Peyer's patch (tissue), 4 donors: ENCODE measurements at regions not wholly inside any gene's neighbourhood (a gene's known extent, or its start where the extent isn't known, plus 50 kb on each side); places are given as distances from the start of the nearest gene placed in this dataset.

Source experiments
- DNase-seq, 3 donors: peaks; one replicate each; pipeline ENCODE4 v3.0.0-alpha.2; 2017 to 2019
- H3K27ac ChIP-seq, 4 donors: fragments of 200-600 bp; sonication (generic); one replicate each; pipeline ENCODE4 v1.5.1; 2016 to 2019
- H3K27me3 ChIP-seq, 2 donors: fragments of 200-600 bp; sonication (generic); one replicate each; pipeline ENCODE4 v1.5.1; 2019
- H3K36me3 ChIP-seq, 3 donors: fragments of 200-600 bp; sonication (generic); one replicate each; pipeline ENCODE4 v1.5.1; 2016 to 2019
- H3K4me1 ChIP-seq, 4 donors: fragments of 200-600 bp; sonication (generic); one replicate each; pipeline ENCODE4 v1.5.1; 2016 to 2019
- H3K4me3 ChIP-seq, 4 donors: fragments of 200-600 bp; sonication (generic); 1 replicate in 3 of 4; 2 replicates in 1 of 4; pipeline ENCODE4 v1.5.1; 2016 to 2019; ENCODE audit warnings: mild to moderate bottlenecking in 1 of 4
- H3K9me3 ChIP-seq, 4 donors: fragments of 200-600 bp; sonication (generic); one replicate each; pipeline ENCODE4 v1.5.1; 2016 to 2019; ENCODE audit warnings: mild to moderate bottlenecking in 1 of 4
- POLR2A ChIP-seq, 2 donors: fragments of 450-650 bp; IDR thresholded peaks; one replicate each; pipeline ENCODE4 v1.5.1; 2017; ENCODE audit warnings: antibody characterized with exemption in 2 of 2, mild to moderate bottlenecking in 2 of 2, moderate library complexity in 2 of 2
- TF ChIP-seq, protein P1 (sequence below), 6 experiments: fragments of 450-650 bp in 4 of 6; fragments of 200-600 bp in 2 of 6; sonication (generic) in 1 of 6; IDR thresholded peaks; one replicate each; pipeline ENCODE4 v1.5.1; 2017 to 2019; ENCODE audit warnings: antibody characterized with exemption in 6 of 6, mild to moderate bottlenecking in 3 of 6, moderate library complexity in 1 of 6

DNA sequence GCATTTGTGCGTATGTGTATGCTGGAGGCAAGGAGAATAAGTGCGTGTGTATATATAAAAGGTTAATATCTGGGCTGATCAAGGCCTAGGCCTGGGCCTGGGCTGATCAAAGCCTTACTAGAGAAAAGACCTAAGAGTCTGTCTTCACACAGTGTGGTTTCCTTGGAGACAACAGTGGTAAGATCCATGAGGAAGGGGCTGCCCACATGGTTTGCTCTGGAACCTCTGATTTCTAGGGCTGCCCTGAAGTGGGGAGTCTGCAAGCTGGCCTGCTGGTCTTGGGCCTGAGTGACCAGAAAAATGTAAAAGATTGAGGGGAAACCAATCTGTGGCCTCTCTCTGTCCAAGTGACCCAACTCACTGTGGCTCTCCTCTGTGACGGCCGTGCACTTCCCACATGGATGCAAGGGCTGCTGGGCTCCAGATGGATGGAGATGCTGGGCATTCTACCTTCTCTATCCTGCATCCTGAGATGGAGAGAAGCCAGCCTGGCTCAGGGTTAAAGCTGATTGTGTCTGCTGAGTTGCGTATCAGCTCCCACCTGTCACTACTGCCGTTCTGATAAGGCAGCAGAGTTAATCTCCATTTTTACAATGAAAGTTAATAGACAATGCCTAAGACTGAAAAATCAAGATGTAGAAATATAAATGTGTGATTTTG lies 90.3 kb upstream of the NXT1 start:
- TF ChIP-seq POLR2A (IDR thresholded peaks at IDR 0.05): no peak
- TF ChIP-seq, protein P1, sequence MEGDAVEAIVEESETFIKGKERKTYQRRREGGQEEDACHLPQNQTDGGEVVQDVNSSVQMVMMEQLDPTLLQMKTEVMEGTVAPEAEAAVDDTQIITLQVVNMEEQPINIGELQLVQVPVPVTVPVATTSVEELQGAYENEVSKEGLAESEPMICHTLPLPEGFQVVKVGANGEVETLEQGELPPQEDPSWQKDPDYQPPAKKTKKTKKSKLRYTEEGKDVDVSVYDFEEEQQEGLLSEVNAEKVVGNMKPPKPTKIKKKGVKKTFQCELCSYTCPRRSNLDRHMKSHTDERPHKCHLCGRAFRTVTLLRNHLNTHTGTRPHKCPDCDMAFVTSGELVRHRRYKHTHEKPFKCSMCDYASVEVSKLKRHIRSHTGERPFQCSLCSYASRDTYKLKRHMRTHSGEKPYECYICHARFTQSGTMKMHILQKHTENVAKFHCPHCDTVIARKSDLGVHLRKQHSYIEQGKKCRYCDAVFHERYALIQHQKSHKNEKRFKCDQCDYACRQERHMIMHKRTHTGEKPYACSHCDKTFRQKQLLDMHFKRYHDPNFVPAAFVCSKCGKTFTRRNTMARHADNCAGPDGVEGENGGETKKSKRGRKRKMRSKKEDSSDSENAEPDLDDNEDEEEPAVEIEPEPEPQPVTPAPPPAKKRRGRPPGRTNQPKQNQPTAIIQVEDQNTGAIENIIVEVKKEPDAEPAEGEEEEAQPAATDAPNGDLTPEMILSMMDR (IDR thresholded peaks at IDR 0.05): no peak
- Histone ChIP-seq H3K4me1 (no peaks in the 10 kb centered on the region), H3K27me3 (no peaks in the 10 kb centered on the region), H3K27ac (no peak overlapping the region), H3K36me3 (no peaks in the 10 kb centered on the region), H3K9me3 (no peaks in the 10 kb centered on the region), H3K4me3 (no peak overlapping the region)
- no peak for DNase-seq

DNA sequence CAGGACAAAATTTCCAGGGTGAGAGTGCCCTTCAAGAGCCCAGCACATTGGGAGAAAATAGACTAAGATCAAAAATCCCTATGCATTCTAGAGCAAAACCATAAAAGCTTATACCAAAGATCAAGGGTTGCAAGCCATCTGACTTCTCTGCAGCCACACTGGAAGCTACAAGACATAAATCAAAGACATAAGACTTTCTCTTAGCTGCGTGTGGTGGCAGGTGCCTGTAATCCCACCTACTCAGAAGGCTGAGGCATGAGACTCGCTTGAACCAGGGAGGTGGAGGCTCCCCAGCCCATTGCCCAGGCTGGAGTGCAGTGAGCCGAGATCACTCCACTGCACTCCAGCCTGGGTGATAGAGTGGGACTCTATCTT lies 91.9 kb upstream of the NXT1 start:
- H3K36me3 ChIP-seq: no peaks in the 10 kb centered on the region
- H3K9me3 ChIP-seq: no peaks in the 10 kb centered on the region
- no peak overlapping the region for H3K4me3 ChIP-seq
- no peak for TF ChIP-seq POLR2A (IDR thresholded peaks at IDR 0.05)
- TF ChIP-seq, protein P1 (IDR thresholded peaks at IDR 0.05): no peak
- H3K27ac ChIP-seq: peak overlapping the region in 2 of 4 donors; percentile 31 to 65
- no peaks in the 10 kb centered on the region for H3K4me1 ChIP-seq
- no peaks in the 10 kb centered on the region for H3K27me3 ChIP-seq
- no peak for DNase-seq

DNA sequence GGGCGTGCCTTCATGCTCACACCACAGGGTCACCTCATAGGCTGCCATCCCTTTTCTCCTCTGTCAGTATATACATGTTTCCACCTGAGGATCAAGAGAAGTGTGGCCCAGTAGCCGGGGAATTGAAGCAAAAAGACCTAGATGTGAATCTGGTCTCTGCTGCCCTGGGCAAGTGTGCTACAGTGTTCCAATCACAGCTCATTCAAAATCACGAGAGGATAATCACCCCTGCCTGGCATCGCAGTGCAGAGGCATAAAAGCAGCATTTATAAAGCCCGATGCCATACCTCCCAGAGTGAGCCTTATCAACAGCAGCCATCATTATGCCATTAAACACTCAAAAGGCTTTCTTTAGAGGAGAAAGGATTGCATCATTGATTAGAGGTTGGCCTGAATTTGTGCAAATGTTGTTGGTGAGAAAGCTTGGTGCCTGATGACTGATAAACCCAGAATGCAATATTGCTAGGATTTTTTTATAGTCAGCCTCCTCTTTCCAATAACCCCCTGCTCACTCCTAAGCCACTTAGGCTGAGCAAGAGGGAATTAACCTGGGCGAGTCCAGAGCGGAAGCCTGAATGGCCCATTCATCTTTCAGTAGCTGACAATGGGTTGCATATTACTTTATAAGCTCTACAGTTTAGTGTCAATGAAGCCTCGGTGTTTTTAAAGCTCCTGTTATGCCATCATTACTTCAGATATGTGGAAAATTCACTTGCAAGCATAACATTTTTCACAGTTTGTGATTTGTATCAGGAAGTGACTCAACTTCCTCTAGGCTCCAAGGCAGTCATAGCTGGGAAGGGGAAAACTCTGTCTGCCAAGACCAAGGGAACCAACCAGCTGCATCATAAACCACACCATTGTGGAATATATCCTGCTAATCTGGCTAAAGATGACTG lies 92.5 kb upstream of the NXT1 start:
- no peaks in the 10 kb centered on the region for H3K4me1 ChIP-seq
- DNase-seq: no peak
- peak overlapping the region in 2 of 4 donors; percentile 47 to 65 for H3K27ac ChIP-seq
- TF ChIP-seq, protein P1 (IDR thresholded peaks at IDR 0.05): no peak
- no peak for TF ChIP-seq POLR2A (IDR thresholded peaks at IDR 0.05)
- no peaks in the 10 kb centered on the region for H3K36me3 ChIP-seq
- no peak overlapping the region for H3K4me3 ChIP-seq
- no peaks in the 10 kb centered on the region for H3K9me3 ChIP-seq
- no peaks in the 10 kb centered on the region for H3K27me3 ChIP-seq

DNA sequence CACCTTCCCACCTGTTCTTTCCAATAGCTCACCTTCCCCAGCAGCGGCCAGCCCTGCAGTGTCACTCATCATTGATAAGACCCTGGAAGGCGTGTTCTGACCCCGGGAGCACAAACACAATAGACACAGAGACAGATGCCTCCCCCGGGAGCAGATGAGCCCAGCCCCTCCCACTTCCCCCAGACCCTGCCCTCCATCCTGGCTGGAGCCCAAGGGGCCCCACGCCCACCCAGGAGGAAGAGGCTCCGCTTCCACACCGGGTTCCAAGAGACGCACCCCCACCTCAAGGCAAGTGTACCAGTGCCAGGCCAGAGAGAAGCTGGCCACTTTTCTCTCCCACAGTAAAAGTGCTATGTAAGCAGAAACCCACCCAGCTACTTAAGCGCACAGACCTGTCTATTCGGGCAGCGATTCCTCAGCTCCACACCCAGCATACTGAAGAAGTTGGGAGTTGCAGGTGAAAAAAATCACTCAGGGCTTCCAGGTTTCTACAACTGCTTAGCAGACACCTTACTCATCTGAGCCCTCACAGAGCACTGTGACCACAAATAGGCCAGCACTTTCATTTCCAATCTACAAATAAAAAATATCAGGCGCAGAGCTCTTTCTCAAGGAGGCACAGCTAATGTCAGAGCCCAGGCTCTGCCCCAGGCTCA lies 93.4 kb upstream of the NXT1 start:
- Histone ChIP-seq H3K4me1 (no peaks in the 10 kb centered on the region), H3K9me3 (no peaks in the 10 kb centered on the region), H3K4me3 (no peak overlapping the region), H3K27me3 (no peaks in the 10 kb centered on the region), H3K27ac (peak overlapping the region in 2 of 4 donors; percentile 47 to 65), H3K36me3 (no peaks in the 10 kb centered on the region)
- TF ChIP-seq POLR2A (IDR thresholded peaks at IDR 0.05): no peak
- TF ChIP-seq, protein P1 (IDR thresholded peaks at IDR 0.05): no peak
- no peak for DNase-seq

DNA sequence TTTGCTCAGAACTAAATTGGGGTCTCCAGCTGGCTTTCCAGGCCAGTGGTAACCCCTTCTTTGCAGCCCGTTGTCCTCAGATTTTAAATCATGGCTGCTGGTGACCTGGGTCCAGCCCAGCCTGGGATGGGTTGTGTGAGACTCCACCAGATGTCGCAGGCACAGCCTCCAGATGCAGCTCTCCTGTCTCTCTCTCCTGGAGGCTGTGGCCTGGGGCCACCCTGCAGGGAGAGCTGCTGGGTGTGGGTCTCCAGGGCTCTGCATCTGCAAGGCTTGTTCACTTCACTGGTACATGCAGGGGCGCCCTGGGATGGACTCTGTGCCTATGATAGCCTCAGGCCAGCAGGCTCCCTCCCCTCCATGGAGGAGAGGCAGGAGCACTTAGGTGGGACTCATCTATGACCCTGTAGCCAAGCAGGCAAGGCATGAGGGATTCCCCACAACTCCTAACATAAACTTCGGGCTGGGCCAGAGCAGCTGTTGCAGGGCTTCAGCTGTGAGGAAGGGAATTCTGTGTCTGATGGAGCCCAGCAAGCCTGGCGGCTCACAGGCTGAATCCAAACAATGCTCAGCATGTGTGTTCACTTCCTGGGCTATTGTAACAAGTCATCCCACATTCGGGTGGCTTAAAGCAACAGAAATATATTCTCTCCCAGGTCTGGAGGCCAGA lies 94.7 kb upstream of the NXT1 start:
- Histone ChIP-seq H3K9me3 (no peaks in the 10 kb centered on the region), H3K4me3 (no peak overlapping the region), H3K36me3 (no peaks in the 10 kb centered on the region), H3K27ac (peak overlapping the region in 2 of 4 donors; percentile 21 to 22), H3K27me3 (no peaks in the 10 kb centered on the region), H3K4me1 (no peaks in the 10 kb centered on the region)
- DNase-seq: no peak
- no peak for TF ChIP-seq POLR2A (IDR thresholded peaks at IDR 0.05)
- TF ChIP-seq, protein P1 (IDR thresholded peaks at IDR 0.05): no peak
